WTC11 (cell line): ENCODE measurements at regions not wholly inside any gene's neighbourhood (a gene's known extent, or its start where the extent isn't known, plus 50 kb on each side); places are given as distances from the start of the nearest gene placed in this dataset.

ENCODE experiments used
- IRF1 ChIP-seq: sonication (generic); formaldehyde crosslinking; IDR thresholded peaks from 2 replicates; pipeline ENCODE4 v1.8.0; 2023; ENCODE audit warnings: missing genetic modification reagents
- NFYB ChIP-seq: sonication (generic); formaldehyde crosslinking; conservative IDR thresholded peaks from 2 replicates; pipeline ENCODE4 v1.8.0; 2022; ENCODE audit warnings: low read depth, missing genetic modification reagents
- NR1H2 ChIP-seq: sonication (generic); formaldehyde crosslinking; IDR thresholded peaks from 2 replicates; pipeline ENCODE4 v1.9.0; 2021; ENCODE audit warnings: mild to moderate bottlenecking, moderate library complexity, missing genetic modification reagents
- ZNF396 ChIP-seq: fragments of 250-450 bp; sonication (Bioruptor Pico); IDR thresholded peaks from 2 replicates; pipeline ENCODE4 v1.8.0; 2021; ENCODE audit warnings: mild to moderate bottlenecking, moderate library complexity, borderline replicate concordance
- ZNF532 ChIP-seq: fragments of 250-450 bp; sonication (Bioruptor Pico); IDR thresholded peaks from 2 replicates; pipeline ENCODE4 v1.9.0; 2021; ENCODE audit warnings: mild to moderate bottlenecking, borderline replicate concordance

GRCh38 chr3:8451696-8452095 lies 49.9 kb upstream of the LMCD1 start (continued):
- TF ChIP-seq ZNF532 (CRISPR knock-in tag), result no peak
- TF ChIP-seq NR1H2 (CRISPR knock-in tag), result no peak
- TF ChIP-seq ZNF396 (CRISPR knock-in tag), result no peak
- no peak for TF ChIP-seq NFYB (CRISPR knock-in tag)
- no peak for TF ChIP-seq IRF1 (CRISPR knock-in tag)
